NCI-H1417 (cell line): ENCODE measurements at regions not wholly inside any gene's neighbourhood (a gene's known extent, or its start where the extent isn't known, plus 50 kb on each side); places are given as distances from the start of the nearest gene placed in this dataset.
"Not testable (repeated sequence)": the region's sequence is repeated elsewhere in the genome, so short reads cannot be mapped to it uniquely, and the experiment has no call there.

Experiments
- DNase-seq, 3 experiments: peaks; one replicate each; lab custom pipeline; 2025; lab: John Stamatoyannopoulos, UW

GRCh38 chr9:115462623-115463022 is 344.7 kb upstream of the TNC start:
- DNase-seq = no peak

GRCh38 chr9:115466756-115467155 is 348.8 kb upstream of the TNC start:
- no peak for DNase-seq

DNA sequence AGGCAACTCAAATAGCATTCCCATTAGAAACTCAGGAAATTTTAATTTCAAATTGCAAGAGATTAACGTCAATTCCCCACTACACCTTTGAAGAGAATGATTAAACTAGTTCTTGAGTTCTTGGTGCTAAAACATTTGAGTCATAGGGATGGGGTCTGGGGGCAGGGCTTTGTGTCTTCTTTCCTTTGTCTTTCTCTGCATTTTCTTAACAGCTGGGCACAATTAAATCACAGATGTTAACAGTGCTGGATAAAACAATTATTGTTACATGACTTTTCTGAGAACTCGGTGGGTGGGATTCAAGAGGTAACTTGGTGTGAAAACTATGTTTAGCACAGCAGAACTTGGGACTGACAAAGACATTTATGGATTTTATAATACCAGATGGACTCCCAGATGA is 351.9 kb upstream of the TNC start:
- DNase-seq = no peak

DNA sequence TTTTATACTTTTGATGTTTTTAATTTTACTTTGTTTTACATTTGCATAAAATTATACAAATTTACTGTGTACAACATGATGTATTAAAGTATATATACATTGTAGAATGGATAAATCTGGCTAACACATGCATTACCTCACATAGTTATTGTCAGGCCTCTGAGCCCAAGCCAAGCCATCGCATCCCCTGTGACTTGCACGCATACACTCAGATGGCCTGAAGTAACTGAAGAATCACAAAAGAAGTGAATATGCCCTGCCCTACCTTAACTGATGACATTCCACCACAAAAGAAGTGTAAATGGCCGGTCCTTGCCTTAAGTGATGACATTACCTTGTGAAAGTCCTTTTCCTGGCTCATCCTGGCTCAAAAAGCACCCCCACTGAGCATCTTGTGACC is 355.1 kb upstream of the TNC start:
- not testable (repeated sequence) for DNase-seq

GRCh38 chr9:115481769-115482168 is 363.8 kb upstream of the TNC start:
- DNase-seq = no peak

- no peak for DNase-seq
These were observed 364.8 kb upstream of the TNC start for GRCh38 chr9:115482747-115483146.

DNA sequence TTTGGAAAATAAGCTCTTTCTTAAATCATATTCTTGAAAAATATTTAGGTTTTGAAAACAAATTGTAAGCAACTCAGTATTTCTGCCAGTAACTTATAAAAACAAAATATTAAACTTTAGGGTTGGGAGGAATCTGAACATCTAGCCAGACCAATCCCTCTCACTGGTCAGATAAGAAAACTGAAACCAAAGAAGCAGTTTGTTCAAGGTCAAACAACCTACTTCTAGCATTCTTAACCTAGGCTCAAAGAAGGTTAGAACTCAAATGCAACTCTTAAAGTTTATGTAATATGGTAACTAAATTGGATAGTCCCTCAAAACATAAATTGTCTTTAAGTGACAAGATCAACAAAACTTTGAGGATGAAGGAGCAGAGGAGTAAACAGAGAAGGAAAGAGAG is 374.9 kb upstream of the TNC start:
- no peak for DNase-seq

GRCh38 chr9:115494393-115494792 is 376.4 kb upstream of the TNC start:
- no peak for DNase-seq

DNA sequence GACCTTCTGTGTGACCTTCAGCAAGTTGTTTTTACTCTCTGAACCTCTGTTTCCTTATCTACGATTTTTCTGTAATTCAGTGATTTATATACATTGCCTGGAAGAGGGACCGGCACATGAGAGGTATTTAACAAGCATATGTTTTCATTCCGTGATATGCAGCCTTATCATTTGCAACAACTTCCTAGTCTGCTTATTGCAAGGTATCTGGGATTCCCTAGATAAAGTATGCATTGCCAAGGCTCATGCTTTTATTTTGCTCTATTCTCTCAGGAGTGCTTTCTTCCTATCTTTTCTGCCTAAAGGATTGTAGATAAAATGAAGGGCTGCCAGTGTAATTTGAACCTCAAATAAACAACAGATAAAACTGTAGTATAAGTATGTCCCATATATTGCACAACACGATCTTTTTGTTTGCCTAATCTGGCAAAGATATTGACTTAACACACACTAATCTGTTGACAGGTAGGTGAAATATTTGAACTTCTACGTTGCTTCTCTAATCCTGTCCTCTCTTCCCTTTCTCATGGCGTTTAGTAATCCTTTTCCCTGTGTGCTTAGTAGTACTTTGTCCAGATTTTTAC is 377.2 kb upstream of the TNC start:
- peak in 2 of 3 experiments; percentile 2 to 28 for DNase-seq

- DNase-seq = no peak
These were observed 377.9 kb upstream of the TNC start for GRCh38 chr9:115495836-115496235.

DNA sequence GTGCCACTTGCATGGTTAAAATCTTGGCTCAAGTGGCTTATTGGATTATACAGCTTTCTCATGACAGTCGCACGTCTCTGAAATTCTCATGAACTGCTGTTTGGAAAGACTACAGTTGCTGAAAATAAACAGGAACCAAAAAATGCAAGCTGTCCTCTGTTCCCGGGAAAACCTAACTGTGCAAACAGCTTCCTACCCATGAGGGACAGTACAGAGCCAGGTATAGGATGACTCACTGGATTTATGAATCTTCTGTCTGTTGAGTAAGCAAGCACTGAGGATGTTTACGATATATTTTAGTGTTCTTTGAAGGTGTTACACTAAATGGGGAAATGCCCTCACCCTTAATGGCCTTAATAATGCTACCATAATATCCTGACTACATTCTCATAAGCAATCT is 380.3 kb upstream of the TNC start:
- DNase-seq = no peak

- peak in 1 of 3 experiments; percentile 17 for DNase-seq
These were observed 389.2 kb upstream of the TNC start for GRCh38 chr9:115507148-115507547.

- DNase-seq = peak in 1 of 3 experiments; percentile 7
These were observed 395.2 kb upstream of the TNC start for GRCh38 chr9:115513148-115513547.

- DNase-seq = no peak
These were observed 396.5 kb upstream of the TNC start for GRCh38 chr9:115514454-115514853.

DNA sequence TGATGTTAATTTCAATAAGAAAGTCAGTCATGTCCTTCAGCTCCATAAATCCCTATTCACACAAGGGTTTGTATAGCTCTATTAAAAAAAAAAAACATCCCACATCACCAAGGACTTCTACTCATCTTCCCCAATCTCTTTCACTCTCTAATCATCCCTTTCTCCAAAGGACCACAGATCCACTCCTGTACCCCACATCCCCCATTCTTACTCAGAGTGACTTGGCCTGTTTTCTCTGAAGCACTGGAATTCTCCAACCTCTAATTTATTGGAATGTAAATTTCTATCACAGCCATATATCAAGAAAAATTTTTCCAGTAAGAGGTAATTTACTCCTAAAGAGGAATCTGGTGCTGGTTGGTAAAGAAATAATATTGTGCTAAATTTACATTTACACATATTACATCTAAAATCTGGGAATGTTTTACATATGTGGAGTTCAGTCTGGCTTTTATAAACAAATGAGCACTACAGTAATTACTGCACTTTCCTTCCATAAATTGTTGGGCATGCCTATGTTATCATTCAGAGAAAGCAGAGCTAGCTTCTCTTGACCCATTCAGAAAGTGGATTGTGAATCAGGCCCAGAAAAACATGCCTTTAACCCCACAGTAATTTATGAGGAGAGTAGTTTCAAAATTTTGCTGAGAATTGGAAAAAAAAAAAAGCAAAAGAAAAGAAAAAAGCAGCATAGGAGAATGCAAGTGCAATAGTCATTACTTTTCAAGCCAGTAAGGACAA is 399.5 kb upstream of the TNC start:
- DNase-seq = no peak

DNA sequence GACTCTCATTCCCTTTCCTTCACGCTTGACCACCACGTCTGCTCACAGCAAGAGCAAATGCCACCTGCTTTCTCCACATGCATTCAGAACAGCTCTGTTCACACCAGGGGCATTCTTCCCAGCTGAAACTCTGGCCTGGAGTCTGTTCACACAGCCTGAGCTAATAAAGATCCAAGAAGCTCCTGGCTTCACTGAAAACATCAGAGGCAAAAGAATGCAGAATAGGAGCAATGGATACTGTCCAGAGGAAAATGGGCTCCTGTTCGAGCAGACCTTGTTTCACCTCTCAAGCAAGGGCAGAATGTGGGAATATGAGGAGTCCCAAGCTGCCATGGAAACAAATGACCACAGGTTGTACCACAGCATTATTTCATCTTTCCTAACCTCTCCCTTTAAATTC is 402.7 kb upstream of the TNC start:
- DNase-seq = no peak

- no peak for DNase-seq
These were observed 405.0 kb upstream of the TNC start for GRCh38 chr9:115522912-115523311.

GRCh38 chr9:115524453-115525059 is 406.6 kb upstream of the TNC start:
- peak; percentile 58 to 90 (median 63) for DNase-seq

DNA sequence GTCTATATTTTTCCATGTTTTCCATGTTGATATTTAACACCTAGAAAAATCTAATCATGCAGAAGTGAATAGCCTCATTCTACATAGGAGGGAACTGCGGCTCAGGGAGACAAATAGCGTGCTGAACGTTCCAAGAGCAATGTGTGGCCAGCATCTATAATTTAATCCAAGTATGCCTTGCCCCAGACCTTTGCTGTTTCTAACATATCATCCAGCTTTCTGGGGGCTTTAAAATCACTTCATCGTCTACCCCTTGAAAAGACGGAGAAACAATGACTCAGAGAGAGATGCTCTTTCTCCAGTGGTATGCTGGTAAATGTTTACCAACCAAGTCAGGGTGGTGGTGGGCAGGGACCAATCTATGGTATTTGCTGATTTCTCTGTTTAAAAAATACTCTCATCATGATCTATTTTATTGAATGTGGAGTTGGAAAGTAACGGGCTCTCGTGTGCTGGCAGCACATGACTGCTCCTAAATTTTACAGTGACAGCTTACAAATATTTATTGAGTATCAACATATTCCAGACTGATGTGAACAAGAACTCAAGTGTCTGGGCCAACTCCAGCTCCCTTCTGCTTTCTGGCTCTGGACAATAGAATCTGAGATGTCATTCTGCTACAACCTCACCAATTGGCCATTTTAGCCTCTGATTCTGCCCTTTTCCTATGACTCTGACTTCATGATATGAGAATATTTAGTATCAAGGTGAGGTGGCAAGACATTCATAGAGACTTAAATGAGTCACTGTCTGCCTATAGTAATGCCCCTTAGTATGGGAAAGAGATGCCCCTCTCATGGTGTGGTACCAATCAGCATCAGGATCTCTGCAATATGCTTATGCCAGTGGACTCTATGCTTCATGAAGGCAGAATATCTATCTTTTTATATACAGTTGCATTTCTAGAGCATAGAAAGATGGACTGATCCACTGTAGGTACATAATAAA is 407.4 kb upstream of the TNC start:
- no peak for DNase-seq

DNA sequence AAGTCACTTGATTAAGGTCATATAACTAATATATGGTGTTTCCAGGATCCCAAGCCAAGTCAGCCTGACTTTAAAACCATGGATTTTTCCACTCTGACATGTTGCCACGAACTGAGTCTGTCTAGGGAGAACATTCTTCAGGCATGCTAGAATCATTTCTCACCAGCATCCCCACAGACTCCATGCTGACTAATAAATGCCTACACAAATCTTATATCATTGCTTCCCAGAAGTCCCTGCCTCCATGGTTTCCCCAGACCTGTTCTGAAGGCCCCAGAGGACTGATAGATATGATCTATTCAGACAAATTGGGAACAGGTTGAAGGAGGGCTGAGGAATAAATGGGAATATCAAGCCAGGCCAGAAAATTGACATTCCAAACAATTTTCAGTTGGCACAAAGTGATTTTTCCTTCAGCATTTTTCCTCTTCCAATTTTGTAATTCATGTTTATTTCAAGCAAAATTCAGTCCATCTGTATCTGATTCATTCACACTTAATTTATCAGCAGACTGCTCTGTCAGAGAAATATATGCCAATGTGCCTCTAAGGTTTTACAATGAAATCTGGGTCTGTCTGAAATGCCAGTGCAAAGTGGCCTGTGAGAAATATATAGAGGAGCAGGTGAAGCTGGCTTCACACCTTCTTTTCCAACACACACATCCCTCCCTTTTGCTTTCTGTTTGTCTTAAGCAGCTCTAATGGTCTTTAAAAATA is 413.6 kb upstream of the TNC start:
- no peak for DNase-seq

GRCh38 chr9:115533511-115533910 is 415.6 kb upstream of the TNC start:
- DNase-seq = no peak

DNA sequence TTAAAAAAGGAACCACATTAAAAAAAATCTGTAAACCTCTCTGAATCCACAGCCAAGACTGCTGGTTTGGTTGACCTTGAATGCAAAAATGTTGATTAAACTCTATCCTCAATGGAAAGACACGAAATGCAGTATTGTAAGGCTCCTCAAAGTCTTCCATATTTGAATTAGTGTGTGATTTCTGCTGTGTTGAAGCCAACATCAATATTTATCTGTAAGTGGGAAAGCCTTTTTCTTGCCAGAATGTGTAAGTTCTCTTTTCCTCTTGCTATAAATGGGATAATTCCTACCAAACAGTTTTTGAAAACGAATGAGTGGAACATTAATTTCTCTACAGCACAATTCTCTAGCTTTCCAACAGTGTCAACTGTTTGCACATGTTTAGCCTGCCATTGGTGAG is 422.1 kb upstream of the TNC start:
- no peak for DNase-seq
